Sciatic nerve (tissue), 2 donors: ENCODE measurements at regions not wholly inside any gene's neighbourhood (a gene's known extent, or its start where the extent isn't known, plus 50 kb on each side); places are given as distances from the start of the nearest gene placed in this dataset.
A peak's percentile ranks its signal among the peaks of the same experiment; 100 is the strongest.

ENCODE experiments used
- ATAC-seq: fragments of 200-7000 bp; cut with Tn5 transposase; one replicate; pipeline ENCODE4 v1.9.1; 2020; ENCODE audit warnings: mild to moderate bottlenecking, moderate library complexity
- DNase-seq: peaks from one replicate; pipeline ENCODE4 v3.0.0-alpha.2; 2020; ENCODE audit warnings: low spot score
- intact Hi-C: fragments of 100-400 bp; cut with DNase I; formaldehyde crosslinking; loops from one replicate; pipeline ENCODE4 v1.14.2; 2022
- donor health status: DM: no; HTN: no; CAD: no.
- donor health status: DM: no; HTN: no; CAD: no.

DNA sequence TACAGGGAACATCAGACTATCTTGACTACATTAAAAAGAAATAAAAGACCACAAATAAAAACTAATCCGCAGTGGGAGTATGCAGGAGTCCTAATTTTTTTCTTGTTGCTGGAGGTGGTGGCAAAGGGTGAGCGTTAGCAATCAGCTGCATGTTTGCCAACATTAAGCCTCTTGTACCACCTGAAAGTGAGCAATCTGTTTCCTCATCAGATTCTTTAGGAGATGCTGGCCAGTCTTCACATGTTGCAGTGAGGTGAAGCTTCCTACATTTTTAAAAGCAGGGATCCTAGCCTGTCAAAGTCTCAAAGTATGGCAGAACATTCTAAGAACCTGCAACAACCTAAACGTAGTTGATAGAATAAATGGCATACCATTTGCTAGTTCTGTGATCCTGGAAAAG, 162.2 kb upstream of the MEF2C start:
- intact Hi-C loops = no loop called here
- DNase-seq = no peak
- ATAC-seq = no peak

DNA sequence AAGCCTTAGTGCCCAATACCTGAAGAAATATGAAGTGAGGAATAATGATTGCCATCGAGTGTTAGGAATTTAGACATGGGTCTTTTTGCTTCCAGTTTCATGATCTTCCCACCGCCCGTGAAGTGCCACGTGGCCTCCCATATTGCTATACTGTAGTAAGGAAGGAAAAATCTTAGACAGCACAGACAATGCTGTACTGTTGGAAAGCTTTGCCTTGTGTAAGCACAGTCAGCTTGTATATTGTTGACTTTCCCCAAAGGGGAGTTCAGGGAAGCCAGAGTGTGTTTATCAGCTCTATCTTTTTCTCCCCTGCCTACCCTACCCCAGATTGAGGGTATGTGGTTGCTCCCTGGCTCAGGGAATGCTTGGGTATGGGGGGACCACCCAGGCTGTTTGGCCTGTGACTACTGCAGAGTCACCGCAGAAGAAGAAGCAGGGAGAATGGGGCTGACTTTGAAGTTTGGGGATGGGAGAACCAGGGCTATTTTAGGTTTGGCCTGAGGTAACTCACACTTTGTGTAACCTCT, 161.8 kb upstream of the MEF2C start:
- intact Hi-C loops = no loop called here
- ATAC-seq (no peak), DNase-seq (no peak)

DNA sequence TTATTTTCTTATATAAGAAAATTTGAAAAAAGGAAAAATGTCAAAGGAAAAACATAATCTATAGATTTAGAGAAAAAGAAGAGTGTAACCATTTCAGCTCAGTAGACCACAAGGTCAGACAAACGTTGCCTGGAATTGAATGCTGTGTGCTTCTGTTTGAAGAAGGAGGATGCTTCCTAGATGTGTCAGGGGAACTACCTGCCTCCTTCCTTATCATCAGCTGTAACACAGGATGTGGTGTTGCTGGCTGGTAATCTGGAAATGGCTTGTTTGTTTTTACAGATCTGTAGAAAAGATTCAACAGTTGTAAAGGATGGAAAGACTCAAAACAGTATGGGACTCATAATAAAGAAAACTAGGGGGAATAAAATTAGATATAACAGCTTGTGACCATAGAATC, 160.7 kb upstream of the MEF2C start:
- DNase-seq = no peak
- no peak for ATAC-seq
- intact Hi-C loops = no loop called here

DNA sequence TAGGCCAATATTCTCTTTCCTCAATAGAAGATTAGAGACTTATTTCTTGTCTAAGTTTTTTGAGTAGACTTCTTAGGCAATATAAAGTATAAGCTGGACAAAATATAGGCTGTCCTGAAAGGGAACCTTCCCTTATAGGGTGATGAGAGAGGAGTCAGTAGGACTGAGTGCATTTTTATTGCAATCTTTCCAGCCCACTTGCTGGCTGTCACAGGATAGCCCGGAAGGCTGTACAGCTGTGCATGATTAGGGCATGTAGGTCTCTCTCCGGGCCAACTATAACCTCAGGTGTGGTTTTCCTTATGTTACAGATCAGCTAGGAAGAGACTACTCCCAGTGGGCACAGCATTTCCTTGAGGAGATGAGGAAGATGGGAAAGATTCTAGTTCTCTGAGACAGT, 159.8 kb upstream of the MEF2C start:
- no peak for DNase-seq
- intact Hi-C loops = no loop called here
- no peak for ATAC-seq

- intact Hi-C loops = no loop called here
- no peak for DNase-seq
- ATAC-seq = no peak
Observed at GRCh38 chr5:89041976-89042375, 159.0 kb upstream of the MEF2C start.

DNA sequence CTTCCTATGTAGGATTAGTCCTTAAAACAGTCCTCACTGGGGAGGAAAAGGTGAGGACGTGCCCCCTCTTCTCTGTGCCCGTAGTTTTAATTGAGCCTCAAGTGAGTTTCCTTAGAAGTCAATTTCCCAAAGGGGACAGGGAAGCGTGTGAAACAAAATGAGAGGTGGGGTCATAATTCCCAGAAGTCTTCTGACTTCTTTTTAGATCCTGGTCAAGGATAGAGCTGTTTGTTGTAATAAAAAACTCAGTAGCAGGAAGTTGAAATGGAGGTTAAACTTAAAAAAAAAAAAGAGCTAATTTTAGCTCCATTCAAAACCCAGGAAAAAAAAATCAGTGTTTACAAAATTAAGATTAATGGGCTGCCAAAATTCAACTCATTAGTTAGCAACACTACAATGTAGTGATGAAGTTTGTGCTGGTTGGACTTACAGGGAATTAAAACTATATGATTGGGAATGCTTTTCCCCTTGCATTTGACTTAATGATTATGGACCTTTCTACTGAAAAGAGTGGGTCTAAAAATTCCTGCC, 158.3 kb upstream of the MEF2C start:
- DNase-seq = no peak
- no peak for ATAC-seq
- intact Hi-C loops = no loop called here

- peak; percentile 80 for ATAC-seq
Observed at GRCh38 chr5:89036704-89037489, 153.9 kb upstream of the MEF2C start.

GRCh38 chr5:89036166-89036565, 153.2 kb upstream of the MEF2C start:
- intact Hi-C loops = no loop called here
- DNase-seq = no peak
- ATAC-seq = peak; percentile 28

More at GRCh38 chr5:89036704-89037489, 153.9 kb upstream of the MEF2C start:
- intact Hi-C loops = no loop called here
- no peak for DNase-seq

DNA sequence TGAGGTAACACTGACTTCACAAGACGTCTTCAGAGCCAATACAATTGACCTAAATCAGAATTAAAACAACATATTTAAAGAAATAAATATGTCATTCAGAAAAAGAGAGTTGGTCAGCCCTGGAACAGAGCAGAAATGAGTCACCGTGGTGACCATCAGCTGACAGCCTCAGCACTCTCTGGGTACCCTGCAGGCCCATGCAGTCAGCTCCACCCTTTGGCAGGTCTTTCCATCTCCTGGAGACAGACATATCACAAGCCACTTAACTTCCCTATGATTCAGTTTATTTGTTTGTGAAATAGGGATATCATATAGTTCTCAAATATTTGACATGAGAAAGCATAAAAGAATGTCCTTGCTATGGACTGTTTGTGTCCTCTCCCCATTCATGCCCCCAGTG, 151.6 kb upstream of the MEF2C start:
- DNase-seq (no peak), ATAC-seq (no peak)
- intact Hi-C loops = no loop called here

DNA sequence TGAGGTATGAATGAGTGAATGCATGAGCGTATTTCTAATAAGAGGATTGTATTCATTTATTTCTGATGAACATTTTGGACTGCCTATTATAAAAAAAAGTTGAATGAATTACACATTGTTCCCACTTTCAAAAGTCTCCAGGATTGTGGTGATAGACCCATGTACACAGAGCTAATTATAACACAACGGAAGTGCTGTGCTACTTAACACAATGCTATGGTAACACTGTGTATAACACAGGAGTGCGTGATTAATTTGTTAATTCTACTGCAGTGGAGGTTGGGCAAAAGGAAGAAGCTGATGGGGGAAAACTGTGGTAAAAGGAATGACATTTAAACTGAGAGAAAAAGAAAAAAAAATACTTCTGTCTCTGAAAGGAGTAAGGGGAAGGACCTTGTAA, 147.8 kb upstream of the MEF2C start:
- ATAC-seq (no peak), DNase-seq (no peak)
- intact Hi-C loops = no loop called here

DNA sequence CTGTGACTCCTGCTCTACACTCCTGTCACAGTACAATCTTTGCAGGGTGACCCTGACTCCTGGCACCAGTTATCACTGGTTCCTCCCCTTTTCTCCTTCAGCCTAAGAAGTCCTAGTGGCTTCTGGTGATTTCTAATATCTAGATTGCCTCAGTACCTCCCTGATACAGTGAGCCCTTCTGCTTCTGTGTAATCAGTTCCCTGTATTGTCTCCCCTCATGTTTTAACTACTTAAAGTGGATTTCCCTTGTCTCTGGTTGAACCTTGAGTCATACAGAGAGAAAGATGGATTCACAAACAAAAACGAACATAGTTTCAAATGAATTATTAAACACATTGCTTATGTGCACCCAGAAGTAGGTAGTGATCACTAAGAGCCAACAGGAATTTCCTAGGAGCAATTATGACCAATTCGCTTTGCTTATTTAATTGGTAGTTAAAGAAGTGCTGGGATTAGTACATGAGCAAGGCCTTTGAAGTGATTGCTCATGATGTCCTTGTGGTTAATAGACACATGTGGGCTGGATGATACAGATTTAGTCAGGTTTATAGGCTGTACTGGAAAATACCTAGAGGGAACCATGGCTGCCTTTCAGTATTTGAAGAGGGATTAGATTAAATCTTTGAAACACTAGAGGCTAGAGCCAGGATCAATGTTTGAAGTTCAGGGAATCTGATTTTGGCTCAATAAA, 145.8 kb upstream of the MEF2C start:
- ATAC-seq (no peak), DNase-seq (no peak)
- intact Hi-C loops = no loop called here

DNA sequence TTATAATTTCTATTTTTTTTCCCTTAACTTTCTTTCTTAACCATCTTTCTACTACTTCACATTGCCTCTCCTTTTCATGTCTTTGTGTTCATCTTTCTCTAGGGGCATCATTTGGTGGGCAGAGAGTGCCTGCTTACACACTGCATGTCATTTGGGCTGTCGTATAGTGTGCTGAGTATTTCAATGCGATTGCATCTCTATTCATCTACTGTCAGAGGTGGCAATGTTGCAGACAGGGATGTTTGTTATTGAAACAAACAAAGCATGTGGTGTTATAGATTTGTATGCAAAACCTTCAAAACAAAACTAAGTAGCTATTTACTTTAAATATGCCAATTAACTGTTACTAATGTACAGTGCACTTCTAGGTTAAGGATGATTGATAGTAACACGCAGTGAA, 141.1 kb upstream of the MEF2C start:
- no peak for DNase-seq
- no peak for ATAC-seq
- intact Hi-C loops = no loop called here

- intact Hi-C loops = no loop called here
- ATAC-seq = no peak
- DNase-seq = no peak
Observed at GRCh38 chr5:89020926-89021610, 138.1 kb upstream of the MEF2C start.

DNA sequence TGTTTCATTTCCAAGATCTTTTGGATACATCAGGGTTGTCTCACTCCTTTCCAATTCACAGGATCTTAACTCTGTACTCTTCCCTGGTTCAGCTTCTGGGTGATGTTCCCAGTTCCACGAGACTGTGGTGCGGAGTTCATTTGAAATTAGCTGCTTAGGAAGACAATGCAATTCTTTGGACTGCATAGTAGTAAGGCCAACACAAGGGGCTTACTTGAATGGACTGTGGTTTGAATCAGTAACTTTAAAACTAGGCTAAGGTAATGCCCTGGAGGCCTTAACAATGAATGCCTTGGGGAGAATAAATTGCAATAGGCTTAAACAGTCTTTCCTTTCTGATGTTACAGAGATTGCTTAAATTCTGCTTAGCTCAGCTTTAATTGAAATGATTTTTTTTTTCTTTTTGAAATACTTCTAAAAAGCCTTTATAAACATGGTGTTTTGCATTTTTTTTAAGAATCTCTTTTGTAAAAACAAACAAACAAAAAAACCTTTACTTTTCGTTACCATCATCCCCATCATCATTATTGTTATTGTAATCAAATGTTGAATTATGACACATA, 133.8 kb upstream of the MEF2C start:
- no peak for ATAC-seq
- intact Hi-C loops = no loop called here
- DNase-seq = no peak

DNA sequence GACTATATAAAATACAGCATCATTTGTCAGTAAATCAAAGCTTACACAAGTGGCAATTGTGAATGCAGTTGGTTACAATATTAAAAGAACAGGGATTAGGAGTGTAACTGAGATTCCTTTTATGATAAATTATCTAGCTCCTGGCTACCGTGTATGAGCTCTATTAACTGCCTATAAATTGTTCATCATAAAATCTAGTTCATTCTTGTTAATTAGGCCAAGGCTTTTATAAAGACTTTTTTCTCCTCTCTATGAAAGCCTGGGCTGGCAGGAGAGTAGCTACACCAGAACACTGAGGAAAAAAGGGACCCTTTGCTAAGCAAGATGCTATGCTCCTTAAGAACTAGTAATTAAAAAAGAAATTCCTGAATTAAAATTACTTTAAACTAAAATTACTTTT, 132.4 kb upstream of the MEF2C start:
- DNase-seq = no peak
- ATAC-seq = no peak
- intact Hi-C loops = no loop called here

- DNase-seq = no peak
- no peak for ATAC-seq
- intact Hi-C loops = no loop called here
Observed at GRCh38 chr5:89011778-89012711, 129.1 kb upstream of the MEF2C start.

- no peak for ATAC-seq
- intact Hi-C loops = no loop called here
- DNase-seq = no peak
Observed at GRCh38 chr5:89010512-89010911, 127.5 kb upstream of the MEF2C start.

GRCh38 chr5:89008291-89008690, 125.3 kb upstream of the MEF2C start:
- no peak for ATAC-seq
- intact Hi-C loops = no loop called here
- no peak for DNase-seq
